Panc1 (cell line): ENCODE measurements at regions not wholly inside any gene's neighbourhood (a gene's known extent, or its start where the extent isn't known, plus 50 kb on each side); places are given as distances from the start of the nearest gene placed in this dataset.

Experiments
- ATAC-seq: fragments of 200-7000 bp; cut with Tn5 transposase; 2 replicates; pipeline ENCODE4 v1.9.1; 2020; ENCODE audit warnings: mild to moderate bottlenecking, moderate library complexity
- BruUV-seq: library from RNA; stranded (reverse); fragments of 400-500 nt; replicated peaks from 2 replicates; lab custom pipeline; 2021; lab: Mats Ljungman, UMichigan
- CTCF ChIA-PET: fragments of 300-600 bp; sonication (Branson Sonifier 250); formaldehyde crosslinking; loops from one replicate; lab custom pipeline; 2022; ENCODE audit warnings: antibody characterized with exemption; lab: Charles Lee
- POLR2A ChIA-PET: fragments of 300-600 bp; sonication (Branson Sonifier 250); formaldehyde crosslinking; loops from one replicate; lab custom pipeline; 2022; ENCODE audit warnings: antibody characterized with exemption; lab: Charles Lee
- DNase-seq: peaks from one replicate; pipeline ENCODE4 v3.0.0-alpha.2; 2010; ENCODE audit warnings: low read depth, low spot score
- H3K27ac ChIP-seq: 2 replicates; pipeline ENCODE4 v1.5.1; 2011; ENCODE audit warnings: mild to moderate bottlenecking, low read length, inconsistent platforms
- H3K27me3 ChIP-seq: fragments of 200-500 bp; sonication (Bioruptor generic); 2 replicates; pipeline ENCODE4 v1.6.0; 2014; ENCODE audit warnings: low read length, inconsistent platforms; ENCODE audit not compliant: control insufficient read depth, insufficient read depth
- H3K36me3 ChIP-seq: fragments of 200-500 bp; sonication (Bioruptor generic); 2 replicates; pipeline ENCODE4 v1.5.1; 2014; ENCODE audit warnings: inconsistent platforms, mild to moderate bottlenecking, low read length, moderate library complexity; ENCODE audit not compliant: control insufficient read depth, insufficient read depth
- H3K4me1 ChIP-seq: 2 replicates; pipeline ENCODE4 v1.5.1; 2011; ENCODE audit warnings: inconsistent platforms, mild to moderate bottlenecking, low read length, moderate library complexity; ENCODE audit not compliant: control insufficient read depth, insufficient read depth
- H3K4me3 ChIP-seq, 2 experiments: 2 replicates each; pipeline ENCODE4 v1.5.1; 2011 to 2012; ENCODE audit warnings: low read depth in 2 of 2, low read length in 2 of 2, mild to moderate bottlenecking in 2 of 2, inconsistent platforms in 1 of 2, moderate library complexity in 1 of 2
- H3K9me3 ChIP-seq: fragments of 200-500 bp; sonication (Bioruptor generic); 2 replicates; pipeline ENCODE4 v1.5.1; 2014; ENCODE audit warnings: low read depth, mild to moderate bottlenecking, inconsistent platforms, low read length, moderate library complexity; ENCODE audit not compliant: control insufficient read depth, insufficient read depth
- CTCF ChIP-seq: fragments of 450-650 bp; IDR thresholded peaks from 2 replicates; pipeline ENCODE4 v1.5.1; 2017; ENCODE audit warnings: mild to moderate bottlenecking
- POLR2AphosphoS5 ChIP-seq: IDR thresholded peaks from 2 replicates; pipeline ENCODE4 v1.6.1; 2012; ENCODE audit warnings: mild to moderate bottlenecking, low read depth, low read length, moderate library complexity
- REST ChIP-seq, 2 experiments: IDR thresholded peaks; 2 replicates each; pipeline ENCODE4 v1.6.1; 2011 to 2012; ENCODE audit warnings: low read depth in 2 of 2, control low read depth in 1 of 2, low read length in 1 of 2, mild to moderate bottlenecking in 1 of 2, moderate library complexity in 1 of 2; ENCODE audit not compliant: insufficient read depth in 1 of 2
- SIN3A ChIP-seq: IDR thresholded peaks from 2 replicates; pipeline ENCODE4 v1.6.1; 2012; ENCODE audit warnings: low read depth, mild to moderate bottlenecking, low read length, moderate library complexity, borderline replicate concordance; ENCODE audit not compliant: insufficient read depth
- TCF7L2 ChIP-seq: IDR thresholded peaks from 2 replicates; pipeline ENCODE4 v1.6.1; 2011; ENCODE audit warnings: mild to moderate bottlenecking, low read depth, low read length, inconsistent platforms
- in situ Hi-C: cut with HindIII; loops from 2 replicates; pipeline ENCODE4 v1.10.0; 2016; ENCODE audit warnings: low sequenced_read_pairs, low pct_unique_long_range_greater_than_20kb
- intact Hi-C: fragments of 100-400 bp; cut with micrococcal nuclease; formaldehyde crosslinking; loops from one replicate; pipeline ENCODE4 v1.10.0; 2022; ENCODE audit not compliant: unreplicated experiment

GRCh38 chr4:60562334-60562733 lies 637.8 kb upstream of the ADGRL3 start:
- ATAC-seq (no peak), DNase-seq (no peak)
- CTCF ChIA-PET, result no interaction called here
- Histone ChIP-seq H3K27ac (no peak overlapping the region), H3K27me3 (no peaks in the 10 kb centered on the region), H3K4me3 (no peak overlapping the region), H3K36me3 (no peaks in the 10 kb centered on the region), H3K9me3 (no peaks in the 10 kb centered on the region), H3K4me1 (no peaks in the 10 kb centered on the region)
- TF ChIP-seq CTCF (no peak), TCF7L2 (no peak), REST (IDR thresholded peaks at IDR 0.05; ENCODE audit: insufficient read depth in 1 of 2, low read depth in 2 of 2, low read length in 1 of 2) (no peak), POLR2AphosphoS5 (no peak), SIN3A (no peak)
- POLR2A ChIA-PET, result no interaction called here
- no TSS peak for BruUV-seq
- in situ Hi-C loops (no loop called here), intact Hi-C loops (no loop called here)

GRCh38 chr4:60565558-60565957 lies 634.6 kb upstream of the ADGRL3 start:
- intact Hi-C loops, result no loop called here
- H3K36me3 ChIP-seq, result no peaks in the 10 kb centered on the region
- ChIA-PET POLR2A (no interaction called here), CTCF (no interaction called here)
- H3K27me3 ChIP-seq, result no peaks in the 10 kb centered on the region
- in situ Hi-C loops, result no loop called here
- no peaks in the 10 kb centered on the region for H3K4me1 ChIP-seq
- H3K9me3 ChIP-seq, result no peaks in the 10 kb centered on the region
- no peak for ATAC-seq
- TF ChIP-seq TCF7L2 (no peak), SIN3A (no peak), CTCF (no peak)
- no TSS peak for BruUV-seq
- no peak overlapping the region for H3K4me3 ChIP-seq
- H3K27ac ChIP-seq, result no peak overlapping the region
- DNase-seq, result no peak
